Caco-2 (cell line): ENCODE measurements at regions not wholly inside any gene's neighbourhood (a gene's known extent, or its start where the extent isn't known, plus 50 kb on each side); places are given as distances from the start of the nearest gene placed in this dataset.

ENCODE experiments used
- BruUV-seq: library from RNA; stranded (reverse); fragments of 400-500 nt; replicated peaks from 2 replicates; lab custom pipeline; 2021; lab: Mats Ljungman, UMichigan
- CTCF ChIA-PET: fragments of 300-600 bp; sonication (Branson Sonifier 250); formaldehyde crosslinking; loops from one replicate; lab custom pipeline; 2022; ENCODE audit warnings: antibody characterized with exemption; lab: Charles Lee
- POLR2A ChIA-PET: fragments of 300-600 bp; sonication (Branson Sonifier 250); formaldehyde crosslinking; loops from one replicate; lab custom pipeline; 2022; ENCODE audit warnings: antibody characterized with exemption; lab: Charles Lee
- DNase-seq, 2 experiments: peaks; one replicate each; pipeline versions ENCODE4 v3.0.0 to v3.0.0-alpha.2; 2020 to 2022
- H3K27me3 ChIP-seq: replicated peaks from 2 replicates; pipeline ENCODE4 v1.6.0; 2011; ENCODE audit warnings: low read length; ENCODE audit not compliant: control insufficient read depth, insufficient read depth
- H3K36me3 ChIP-seq: 2 replicates; pipeline ENCODE4 v1.5.1; 2011; ENCODE audit warnings: low read length; ENCODE audit not compliant: control insufficient read depth, insufficient read depth
- H3K4me1 ChIP-seq: fragments of 250-450 bp; sonication (Bioruptor Pico); 2 replicates; pipeline ENCODE4 v1.5.1; 2020; ENCODE audit warnings: mild to moderate bottlenecking
- H3K4me3 ChIP-seq: 2 replicates; pipeline ENCODE4 v1.5.1; 2011; ENCODE audit warnings: low read depth, mild to moderate bottlenecking, control low read depth, low read length
- H3K9me3 ChIP-seq: fragments of 250-450 bp; sonication (Bioruptor Pico); 2 replicates; pipeline ENCODE4 v1.5.1; 2020; ENCODE audit warnings: mild to moderate bottlenecking, moderate library complexity
- H3K27ac Mint-ChIP-seq: one replicate; pipeline ENCODE4 v1.8.0; 2022; ENCODE audit warnings: mixed read lengths; ENCODE audit not compliant: unreplicated experiment
- H3K27me3 Mint-ChIP-seq: one replicate; pipeline ENCODE4 v1.8.0; 2022; ENCODE audit warnings: mixed read lengths; ENCODE audit not compliant: insufficient read depth, unreplicated experiment
- H3K36me3 Mint-ChIP-seq: one replicate; pipeline ENCODE4 v1.8.0; 2022; ENCODE audit warnings: mild to moderate bottlenecking, mixed read lengths; ENCODE audit not compliant: insufficient read depth, unreplicated experiment
- H3K4me1 Mint-ChIP-seq: one replicate; pipeline ENCODE4 v1.8.0; 2022; ENCODE audit warnings: low read depth, mixed read lengths; ENCODE audit not compliant: unreplicated experiment
- H3K4me3 Mint-ChIP-seq: one replicate; pipeline ENCODE4 v1.8.0; 2022; ENCODE audit warnings: mild to moderate bottlenecking, moderate library complexity, mixed read lengths; ENCODE audit not compliant: unreplicated experiment
- H3K9me3 Mint-ChIP-seq: one replicate; pipeline ENCODE4 v1.8.0; 2022; ENCODE audit warnings: mixed read lengths; ENCODE audit not compliant: unreplicated experiment
- intact Hi-C: fragments of 100-400 bp; cut with micrococcal nuclease; formaldehyde crosslinking; loops from one replicate; pipeline ENCODE4 v1.10.0; 2022; ENCODE audit not compliant: unreplicated experiment
- TF ChIP-seq, protein P1 (sequence below), 2 experiments: fragments of 200-600 bp in 1 of 2; IDR thresholded peaks; 1 replicate in 1 of 2; 2 replicates in 1 of 2; pipeline versions ENCODE4 v1.5.1 to v1.8.0; 2011 to 2022; ENCODE audit warnings: antibody characterized with exemption in 1 of 2, control low read depth in 1 of 2, inconsistent platforms in 1 of 2, low read depth in 1 of 2, low read length in 1 of 2, mild to moderate bottlenecking in 1 of 2, moderate library complexity in 1 of 2; ENCODE audit not compliant: insufficient read depth in 1 of 2, severe bottlenecking in 1 of 2, unreplicated experiment in 1 of 2

DNA sequence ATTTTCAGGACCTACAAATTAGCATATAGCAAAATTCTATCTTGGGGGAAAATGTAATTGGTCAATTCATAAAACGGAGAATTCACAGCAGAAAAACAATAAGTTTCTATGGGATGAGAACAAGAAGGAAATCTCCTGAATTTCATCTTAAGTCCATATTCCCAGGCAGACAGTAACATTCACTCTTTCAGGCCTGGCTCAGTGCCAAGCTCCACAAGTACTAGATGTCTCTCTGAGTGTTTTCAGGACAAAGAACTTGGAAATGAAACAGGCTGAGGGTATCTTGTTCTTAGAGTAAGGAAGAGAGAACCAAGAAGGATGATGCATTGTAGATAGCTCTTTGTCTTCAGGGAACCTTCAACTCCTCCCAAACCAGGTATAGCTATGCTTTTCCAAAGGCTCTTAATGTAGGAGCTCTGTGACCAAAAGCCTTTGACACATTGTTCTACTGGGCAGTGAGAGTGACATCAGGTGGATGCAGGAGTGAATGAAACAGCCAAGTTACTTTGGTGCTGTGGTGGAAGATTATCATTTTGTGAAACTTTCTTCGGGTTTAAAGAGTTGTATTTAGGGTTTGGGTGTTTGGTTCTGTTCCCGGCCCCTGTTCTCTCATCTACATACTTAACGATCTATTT is 298.3 kb downstream of the GPATCH2 start:
- TF ChIP-seq, protein P1, sequence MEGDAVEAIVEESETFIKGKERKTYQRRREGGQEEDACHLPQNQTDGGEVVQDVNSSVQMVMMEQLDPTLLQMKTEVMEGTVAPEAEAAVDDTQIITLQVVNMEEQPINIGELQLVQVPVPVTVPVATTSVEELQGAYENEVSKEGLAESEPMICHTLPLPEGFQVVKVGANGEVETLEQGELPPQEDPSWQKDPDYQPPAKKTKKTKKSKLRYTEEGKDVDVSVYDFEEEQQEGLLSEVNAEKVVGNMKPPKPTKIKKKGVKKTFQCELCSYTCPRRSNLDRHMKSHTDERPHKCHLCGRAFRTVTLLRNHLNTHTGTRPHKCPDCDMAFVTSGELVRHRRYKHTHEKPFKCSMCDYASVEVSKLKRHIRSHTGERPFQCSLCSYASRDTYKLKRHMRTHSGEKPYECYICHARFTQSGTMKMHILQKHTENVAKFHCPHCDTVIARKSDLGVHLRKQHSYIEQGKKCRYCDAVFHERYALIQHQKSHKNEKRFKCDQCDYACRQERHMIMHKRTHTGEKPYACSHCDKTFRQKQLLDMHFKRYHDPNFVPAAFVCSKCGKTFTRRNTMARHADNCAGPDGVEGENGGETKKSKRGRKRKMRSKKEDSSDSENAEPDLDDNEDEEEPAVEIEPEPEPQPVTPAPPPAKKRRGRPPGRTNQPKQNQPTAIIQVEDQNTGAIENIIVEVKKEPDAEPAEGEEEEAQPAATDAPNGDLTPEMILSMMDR (IDR thresholded peaks at IDR 0.05; ENCODE audit: insufficient read depth in 1 of 2, low read depth in 1 of 2, low read length in 1 of 2, severe bottlenecking in 1 of 2, unreplicated experiment in 1 of 2), result no peak
- Mint-ChIP-seq H3K4me1 (no peaks in the 10 kb centered on the region), H3K4me3 (no peak overlapping the region), H3K27me3 (no peaks in the 10 kb centered on the region), H3K36me3 (no peaks in the 10 kb centered on the region), H3K27ac (no peak overlapping the region), H3K9me3 (no peaks in the 10 kb centered on the region)
- 0 out of 2 replicates have a peak, but pooled peaks cover 13% of the 10 kb centered on the region for H3K9me3 ChIP-seq
- no peaks in the 10 kb centered on the region for H3K4me1 ChIP-seq
- no TSS peak for BruUV-seq
- H3K4me3 ChIP-seq, result no peak overlapping the region
- 0 out of 2 replicates have a peak, but pooled peaks cover 1% of the 10 kb centered on the region for H3K27me3 ChIP-seq
- intact Hi-C loops, result loop anchor here (5.0 to 10.0 kb wide), 2 partner anchors 285 to 368 kb away; no protein-coding TSS in a partner anchor
- DNase-seq, result no peak
- CTCF ChIA-PET, result no interaction called here
- POLR2A ChIA-PET, result no interaction called here
- no peaks in the 10 kb centered on the region for H3K36me3 ChIP-seq

DNA sequence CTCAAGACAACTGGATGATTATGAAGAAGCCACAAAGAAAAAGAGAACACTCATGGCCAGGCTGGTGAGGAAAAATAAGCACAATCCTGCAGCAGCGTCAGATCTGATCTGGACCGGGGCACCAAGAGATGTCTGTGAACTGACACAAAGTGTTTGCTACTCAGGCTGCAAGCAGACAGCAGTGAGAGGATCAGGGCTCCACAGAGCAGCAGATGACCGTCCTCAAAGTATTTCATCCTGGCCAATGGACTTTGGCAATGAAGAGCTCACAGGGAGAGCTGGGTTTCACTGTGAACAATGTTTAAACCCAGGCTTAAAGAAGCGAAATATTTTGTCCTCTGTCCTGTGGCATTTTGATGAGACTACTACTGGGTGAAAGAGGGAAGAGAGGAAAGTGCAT is 299.2 kb downstream of the GPATCH2 start:
- POLR2A ChIA-PET, result no interaction called here
- TF ChIP-seq, protein P1 (IDR thresholded peaks at IDR 0.05; ENCODE audit: insufficient read depth in 1 of 2, low read depth in 1 of 2, low read length in 1 of 2, severe bottlenecking in 1 of 2, unreplicated experiment in 1 of 2), result no peak
- Mint-ChIP-seq H3K9me3 (no peaks in the 10 kb centered on the region), H3K27ac (no peak overlapping the region), H3K27me3 (no peaks in the 10 kb centered on the region), H3K36me3 (no peaks in the 10 kb centered on the region), H3K4me1 (no peaks in the 10 kb centered on the region), H3K4me3 (no peak overlapping the region)
- BruUV-seq, result no TSS peak
- H3K36me3 ChIP-seq, result no peaks in the 10 kb centered on the region
- no peak overlapping the region for H3K4me3 ChIP-seq
- CTCF ChIA-PET, result no interaction called here
- no peak for DNase-seq
- no peaks in the 10 kb centered on the region for H3K4me1 ChIP-seq
- 0 out of 2 replicates have a peak, but pooled peaks cover 1% of the 10 kb centered on the region for H3K27me3 ChIP-seq
- 0 out of 2 replicates have a peak, but pooled peaks cover 13% of the 10 kb centered on the region for H3K9me3 ChIP-seq
- intact Hi-C loops, result loop anchor here (5.0 to 10.0 kb wide), 2 partner anchors 284 to 367 kb away; no protein-coding TSS in a partner anchor

DNA sequence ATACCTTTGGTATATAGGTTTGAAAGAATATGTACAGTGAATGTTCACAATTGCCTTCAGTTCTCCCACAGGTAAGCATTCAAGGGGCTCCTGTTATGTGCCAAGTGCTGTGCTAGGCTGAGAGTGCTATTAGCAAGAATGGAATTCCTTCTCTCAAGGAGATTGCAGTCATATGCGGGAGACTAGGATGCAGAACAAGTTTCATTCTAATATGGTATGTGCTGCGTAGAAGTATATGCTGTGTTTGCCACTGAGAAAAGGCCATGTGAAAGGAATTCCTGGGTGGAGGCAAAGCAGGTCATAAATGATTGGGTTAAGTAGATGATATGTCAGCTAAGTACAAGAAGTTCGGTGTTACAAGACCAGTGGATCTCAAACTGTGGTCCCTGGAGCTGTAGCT is 303.0 kb downstream of the GPATCH2 start:
- Mint-ChIP-seq H3K9me3 (no peaks in the 10 kb centered on the region), H3K27ac (no peak overlapping the region), H3K4me3 (no peak overlapping the region), H3K27me3 (no peaks in the 10 kb centered on the region), H3K4me1 (no peaks in the 10 kb centered on the region), H3K36me3 (no peaks in the 10 kb centered on the region)
- no peak for DNase-seq
- intact Hi-C loops, result no loop called here
- Histone ChIP-seq H3K4me1 (no peaks in the 10 kb centered on the region), H3K9me3 (0 out of 2 replicates have a peak, but pooled peaks cover 13% of the 10 kb centered on the region), H3K27me3 (no peaks in the 10 kb centered on the region), H3K4me3 (no peak overlapping the region), H3K36me3 (no peaks in the 10 kb centered on the region)
- POLR2A ChIA-PET, result no interaction called here
- BruUV-seq, result no TSS peak
- CTCF ChIA-PET, result no interaction called here
- TF ChIP-seq, protein P1 (IDR thresholded peaks at IDR 0.05; ENCODE audit: insufficient read depth in 1 of 2, low read depth in 1 of 2, low read length in 1 of 2, severe bottlenecking in 1 of 2, unreplicated experiment in 1 of 2), result no peak
